ENCODE measurements at regions not wholly inside any gene's neighbourhood (a gene's known extent, or its start where the extent isn't known, plus 50 kb on each side); places are given as distances from the start of the nearest gene placed in this dataset.
"Not testable (repeated sequence)": the region's sequence is repeated elsewhere in the genome, so short reads cannot be mapped to it uniquely, and the experiment has no call there.

- H3K4me1 Mint-ChIP-seq (ENCODE audit: low read depth) = no peaks in the 10 kb centered on the region
- no peak overlapping the region for H3K4me3 Mint-ChIP-seq (ENCODE audit: unreplicated experiment)
- no peak for DNase-seq (ENCODE audit: low spot score)
- TF ChIP-seq, protein P1, sequence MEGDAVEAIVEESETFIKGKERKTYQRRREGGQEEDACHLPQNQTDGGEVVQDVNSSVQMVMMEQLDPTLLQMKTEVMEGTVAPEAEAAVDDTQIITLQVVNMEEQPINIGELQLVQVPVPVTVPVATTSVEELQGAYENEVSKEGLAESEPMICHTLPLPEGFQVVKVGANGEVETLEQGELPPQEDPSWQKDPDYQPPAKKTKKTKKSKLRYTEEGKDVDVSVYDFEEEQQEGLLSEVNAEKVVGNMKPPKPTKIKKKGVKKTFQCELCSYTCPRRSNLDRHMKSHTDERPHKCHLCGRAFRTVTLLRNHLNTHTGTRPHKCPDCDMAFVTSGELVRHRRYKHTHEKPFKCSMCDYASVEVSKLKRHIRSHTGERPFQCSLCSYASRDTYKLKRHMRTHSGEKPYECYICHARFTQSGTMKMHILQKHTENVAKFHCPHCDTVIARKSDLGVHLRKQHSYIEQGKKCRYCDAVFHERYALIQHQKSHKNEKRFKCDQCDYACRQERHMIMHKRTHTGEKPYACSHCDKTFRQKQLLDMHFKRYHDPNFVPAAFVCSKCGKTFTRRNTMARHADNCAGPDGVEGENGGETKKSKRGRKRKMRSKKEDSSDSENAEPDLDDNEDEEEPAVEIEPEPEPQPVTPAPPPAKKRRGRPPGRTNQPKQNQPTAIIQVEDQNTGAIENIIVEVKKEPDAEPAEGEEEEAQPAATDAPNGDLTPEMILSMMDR (IDR thresholded peaks at IDR 0.05) = no peak
- no peaks in the 10 kb centered on the region for H3K36me3 Mint-ChIP-seq (ENCODE audit: low read depth)
- peaks cover 22% of the 10 kb centered on the region for H3K9me3 Mint-ChIP-seq (ENCODE audit: low read depth)
- H3K27me3 Mint-ChIP-seq (ENCODE audit: low read depth) = peaks cover 4% of the 10 kb centered on the region
- no peak overlapping the region for H3K27ac Mint-ChIP-seq (ENCODE audit: unreplicated experiment)
These were observed 289.6 kb upstream of the PROX1 start for GRCh38 chr1:213698092-213698702.

GRCh38 chr1:213702703-213703102 lies 285.1 kb upstream of the PROX1 start:
- DNase-seq (ENCODE audit: low spot score) = no peak
- H3K27ac Mint-ChIP-seq (ENCODE audit: unreplicated experiment) = no peak overlapping the region
- no peaks in the 10 kb centered on the region for H3K36me3 Mint-ChIP-seq (ENCODE audit: low read depth)
- peaks cover 33% of the 10 kb centered on the region for H3K9me3 Mint-ChIP-seq (ENCODE audit: low read depth)
- H3K4me1 Mint-ChIP-seq (ENCODE audit: low read depth) = no peaks in the 10 kb centered on the region
- H3K27me3 Mint-ChIP-seq (ENCODE audit: low read depth) = peaks cover 4% of the 10 kb centered on the region
- H3K4me3 Mint-ChIP-seq (ENCODE audit: unreplicated experiment) = no peak overlapping the region
- TF ChIP-seq, protein P1 (IDR thresholded peaks at IDR 0.05) = no peak

- Mint-ChIP-seq H3K36me3 (ENCODE audit: low read depth) (no peaks in the 10 kb centered on the region), H3K4me3 (ENCODE audit: unreplicated experiment) (no peak overlapping the region), H3K9me3 (ENCODE audit: low read depth) (peaks cover 43% of the 10 kb centered on the region)
These were observed 282.8 kb upstream of the PROX1 start for GRCh38 chr1:213704941-213705340.

GRCh38 chr1:213711833-213712490 lies 275.8 kb upstream of the PROX1 start:
- not testable (repeated sequence) for H3K4me3 Mint-ChIP-seq (ENCODE audit: unreplicated experiment); H3K36me3 Mint-ChIP-seq (ENCODE audit: low read depth); H3K27me3 Mint-ChIP-seq (ENCODE audit: low read depth); H3K27ac Mint-ChIP-seq (ENCODE audit: unreplicated experiment); H3K4me1 Mint-ChIP-seq (ENCODE audit: low read depth); DNase-seq (ENCODE audit: low spot score)
- peaks cover 33% of the 10 kb centered on the region for H3K9me3 Mint-ChIP-seq (ENCODE audit: low read depth)

More at GRCh38 chr1:213704941-213705340, 282.8 kb upstream of the PROX1 start:
- TF ChIP-seq, protein P1 (IDR thresholded peaks at IDR 0.05) = no peak
- H3K27me3 Mint-ChIP-seq (ENCODE audit: low read depth) = peaks cover 4% of the 10 kb centered on the region
- H3K4me1 Mint-ChIP-seq (ENCODE audit: low read depth) = no peaks in the 10 kb centered on the region
- DNase-seq (ENCODE audit: low spot score) = no peak
- no peak overlapping the region for H3K27ac Mint-ChIP-seq (ENCODE audit: unreplicated experiment)

DNA sequence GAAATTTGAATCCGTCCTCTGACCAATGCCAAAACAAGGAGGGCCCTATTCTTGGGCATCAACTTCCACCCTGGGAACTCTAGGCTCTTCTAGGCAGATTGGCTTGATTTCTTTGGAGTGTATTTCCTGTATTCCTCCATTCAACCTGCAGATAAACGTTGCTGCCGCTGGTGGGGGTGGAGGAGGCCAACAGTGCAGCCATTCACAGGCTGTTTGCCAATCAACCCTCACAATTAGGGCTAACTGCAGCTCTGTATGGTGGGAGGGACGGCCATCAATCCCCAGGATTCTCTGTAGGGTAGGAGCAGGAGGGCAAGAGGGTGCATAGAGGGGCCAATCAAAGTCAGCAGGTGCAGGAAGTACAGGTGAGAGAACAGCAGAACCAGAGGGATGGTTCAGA lies 273.1 kb upstream of the PROX1 start:
- Mint-ChIP-seq H3K36me3 (ENCODE audit: low read depth) (no peaks in the 10 kb centered on the region), H3K27me3 (ENCODE audit: low read depth) (peaks cover 5% of the 10 kb centered on the region), H3K9me3 (ENCODE audit: low read depth) (peaks cover 13% of the 10 kb centered on the region), H3K27ac (ENCODE audit: unreplicated experiment) (no peak overlapping the region), H3K4me1 (ENCODE audit: low read depth) (no peaks in the 10 kb centered on the region), H3K4me3 (ENCODE audit: unreplicated experiment) (no peak overlapping the region)
- no peak for DNase-seq (ENCODE audit: low spot score)
- TF ChIP-seq, protein P1 (IDR thresholded peaks at IDR 0.05) = no peak

- Mint-ChIP-seq H3K27ac (ENCODE audit: unreplicated experiment) (no peak overlapping the region), H3K4me1 (ENCODE audit: low read depth) (no peaks in the 10 kb centered on the region), H3K9me3 (ENCODE audit: low read depth) (peaks cover 9% of the 10 kb centered on the region), H3K36me3 (ENCODE audit: low read depth) (no peaks in the 10 kb centered on the region), H3K4me3 (ENCODE audit: unreplicated experiment) (no peak overlapping the region), H3K27me3 (ENCODE audit: low read depth) (peaks cover 5% of the 10 kb centered on the region)
- TF ChIP-seq, protein P1 (IDR thresholded peaks at IDR 0.05) = no peak
- DNase-seq (ENCODE audit: low spot score) = no peak
These were observed 272.6 kb upstream of the PROX1 start for GRCh38 chr1:213715182-213715581.
